CD4-positive, alpha-beta T cell treated with Interleukin-12 subunit alpha and Interleukin-12 subunit beta, for 1 hour (primary cell): ENCODE measurements at regions not wholly inside any gene's neighbourhood (a gene's known extent, or its start where the extent isn't known, plus 50 kb on each side); places are given as distances from the start of the nearest gene placed in this dataset.
"Not testable (repeated sequence)": the region's sequence is repeated elsewhere in the genome, so short reads cannot be mapped to it uniquely, and the experiment has no call there.

ENCODE experiments used
- DNase-seq: peaks from one replicate; pipeline ENCODE4 v3.0.0-alpha.2; 2020

DNA sequence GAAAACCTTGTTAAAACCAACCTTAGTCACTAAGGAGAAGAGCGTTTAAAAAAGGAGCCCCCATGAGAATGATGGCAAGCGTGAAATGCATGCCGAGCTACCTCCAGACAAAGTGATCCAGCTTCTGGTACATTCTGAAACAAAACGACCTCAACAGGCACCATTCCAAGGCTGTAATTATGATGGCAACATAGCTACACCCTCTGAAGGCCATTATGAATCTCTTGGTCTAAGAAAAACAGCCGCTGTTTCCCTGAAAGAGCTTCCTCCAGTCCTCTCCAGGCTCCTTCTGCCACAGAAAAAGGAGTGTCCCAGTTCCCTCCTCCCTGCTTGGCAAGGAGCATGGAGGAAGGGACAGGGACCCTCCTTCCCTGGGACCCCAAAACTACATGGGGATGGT is 50.0 kb upstream of the ABLIM1 start:
- no peak for DNase-seq

DNA sequence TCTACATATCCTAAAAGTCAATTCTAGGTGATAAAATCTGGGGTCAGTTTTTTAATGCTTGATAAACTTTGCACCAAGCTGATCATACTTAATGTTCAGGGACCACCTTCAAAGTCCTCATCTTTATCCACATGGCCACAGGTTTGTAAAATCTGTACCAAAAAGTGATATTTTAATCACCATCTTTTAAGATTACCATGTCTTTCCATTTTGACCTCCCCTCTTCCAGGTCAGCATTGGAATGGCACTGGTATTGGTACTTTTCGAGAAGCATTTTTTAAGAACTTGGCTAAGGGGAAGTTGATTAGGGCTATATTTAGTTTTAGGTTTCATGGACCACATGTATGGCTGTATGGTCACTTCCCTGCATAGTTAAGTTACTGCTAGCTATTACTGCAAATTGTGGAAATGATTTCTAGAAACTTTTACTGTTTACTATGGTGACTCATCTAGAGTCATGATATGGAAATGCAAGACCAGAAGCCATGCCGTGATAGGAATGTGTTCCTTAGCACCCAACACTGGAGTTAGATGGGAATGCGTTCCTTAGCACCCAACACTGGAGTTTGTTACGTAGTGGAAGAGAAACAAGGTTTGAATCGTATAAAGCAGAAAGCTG is 50.8 kb upstream of the ABLIM1 start:
- no peak for DNase-seq

DNA sequence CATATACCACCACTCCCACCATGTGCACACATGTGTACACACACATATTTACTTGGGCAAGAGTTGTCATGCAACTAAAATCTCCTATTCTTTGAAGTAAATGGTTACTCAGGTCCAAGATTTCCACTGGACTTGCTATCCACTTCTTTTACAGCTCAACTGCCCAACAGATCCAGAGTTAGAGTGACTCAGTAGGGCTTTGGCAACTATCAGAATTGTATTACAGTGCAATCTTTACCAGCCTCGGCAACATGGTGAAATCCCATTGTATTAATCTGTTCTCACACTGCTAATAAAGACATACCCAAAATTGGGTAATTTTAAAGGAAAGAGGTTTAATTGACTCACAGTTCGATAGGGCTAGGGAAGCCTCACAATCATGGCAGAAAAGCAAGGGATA is 51.9 kb upstream of the ABLIM1 start:
- no peak for DNase-seq

DNA sequence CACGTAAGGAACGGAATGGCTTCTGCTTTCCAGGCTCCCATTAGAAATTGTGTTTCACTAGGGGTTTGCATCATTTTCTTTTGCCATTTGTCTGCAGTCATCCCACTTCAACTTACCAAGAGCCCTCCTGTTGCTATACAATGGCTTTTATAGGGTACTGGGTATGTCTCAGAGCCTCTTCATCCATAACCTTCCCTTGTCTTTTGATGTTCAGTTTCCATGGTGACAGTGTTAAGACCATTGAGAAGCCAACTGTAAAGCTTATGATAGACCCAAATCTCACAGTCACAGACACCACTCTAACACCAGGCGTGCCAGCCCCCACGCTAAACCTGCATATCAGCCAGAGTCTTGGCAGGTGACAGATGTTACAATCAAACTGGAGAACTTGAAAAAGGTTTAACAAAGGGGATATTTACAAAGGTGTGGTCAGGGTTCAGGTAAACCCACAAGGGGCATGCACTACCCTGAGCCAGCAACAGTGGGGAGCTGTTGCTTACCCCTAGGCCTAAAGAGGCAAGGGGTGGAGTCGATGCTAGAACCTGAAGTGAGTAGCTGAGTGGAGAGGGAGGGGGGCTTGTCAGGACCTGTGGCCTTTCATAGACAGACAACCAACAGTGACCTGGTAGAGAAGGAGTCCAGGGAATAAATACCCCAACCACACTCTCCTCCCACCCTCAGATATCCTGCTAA is 53.2 kb upstream of the ABLIM1 start:
- DNase-seq = no peak

DNA sequence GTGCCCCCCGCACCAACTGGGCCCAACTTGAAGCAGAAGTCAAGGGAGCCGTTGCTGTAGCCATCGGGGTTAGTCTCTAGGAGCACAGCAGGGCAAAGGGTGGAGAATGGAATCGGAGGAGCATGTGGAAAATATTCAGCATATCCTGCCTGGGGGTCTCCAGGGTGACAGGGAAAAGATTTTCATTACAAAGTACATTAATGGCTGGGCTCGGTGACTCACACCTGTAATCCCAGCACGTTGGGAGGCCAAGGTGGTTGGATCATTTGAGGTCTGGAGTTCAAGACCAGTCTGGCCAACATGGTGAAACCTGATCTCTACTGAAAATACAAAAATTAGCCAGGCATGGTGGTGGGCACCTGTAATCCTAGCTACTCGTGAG is 53.8 kb upstream of the ABLIM1 start:
- no peak for DNase-seq

DNA sequence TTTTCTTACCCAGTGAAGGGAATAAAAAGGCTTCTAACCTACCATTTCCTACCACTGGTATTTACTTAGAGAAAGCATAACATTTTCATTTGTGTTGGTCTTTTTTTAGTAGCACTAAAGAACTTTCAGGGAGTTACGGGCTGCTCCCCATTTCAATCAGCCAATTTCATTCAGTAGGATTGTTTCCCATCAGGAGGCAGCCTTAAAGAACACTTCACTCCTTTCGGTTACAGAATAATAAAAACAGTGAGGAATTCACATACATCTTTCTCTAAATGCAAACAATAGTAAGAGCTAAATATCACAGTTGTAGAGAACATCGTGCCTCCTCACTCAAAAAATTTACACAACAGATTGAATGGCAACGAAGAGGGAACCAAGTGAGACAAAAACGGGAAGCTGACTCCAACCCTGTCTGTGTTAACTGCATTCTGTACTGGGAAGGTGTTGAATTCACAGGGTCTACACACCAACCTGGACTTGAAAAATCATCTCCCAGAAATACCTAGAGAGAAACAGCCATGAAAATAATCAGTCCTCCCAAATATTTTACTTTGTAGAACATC is 55.5 kb upstream of the ABLIM1 start:
- no peak for DNase-seq

DNA sequence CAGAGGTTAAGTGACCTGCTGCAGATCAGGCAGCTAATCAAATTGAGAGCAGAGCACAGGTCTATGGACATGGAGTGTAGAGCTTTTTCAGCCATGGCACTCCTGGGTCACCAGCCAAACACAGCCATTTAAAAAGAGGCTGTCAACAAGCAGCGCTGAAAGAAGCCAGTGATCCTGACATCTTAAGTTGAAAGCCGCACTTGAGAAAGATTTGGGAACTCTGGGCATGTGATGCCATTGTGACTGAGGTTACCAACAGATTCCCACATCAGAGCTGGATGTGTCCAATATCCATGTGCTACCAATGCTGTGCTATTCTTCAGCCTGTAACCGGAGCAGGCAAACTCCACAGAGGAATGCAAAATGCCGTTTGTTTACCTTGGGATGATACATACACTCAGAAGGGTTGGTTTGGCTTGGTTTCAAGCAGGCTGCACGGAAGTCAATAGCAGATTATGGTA is 56.2 kb upstream of the ABLIM1 start:
- no peak for DNase-seq

DNA sequence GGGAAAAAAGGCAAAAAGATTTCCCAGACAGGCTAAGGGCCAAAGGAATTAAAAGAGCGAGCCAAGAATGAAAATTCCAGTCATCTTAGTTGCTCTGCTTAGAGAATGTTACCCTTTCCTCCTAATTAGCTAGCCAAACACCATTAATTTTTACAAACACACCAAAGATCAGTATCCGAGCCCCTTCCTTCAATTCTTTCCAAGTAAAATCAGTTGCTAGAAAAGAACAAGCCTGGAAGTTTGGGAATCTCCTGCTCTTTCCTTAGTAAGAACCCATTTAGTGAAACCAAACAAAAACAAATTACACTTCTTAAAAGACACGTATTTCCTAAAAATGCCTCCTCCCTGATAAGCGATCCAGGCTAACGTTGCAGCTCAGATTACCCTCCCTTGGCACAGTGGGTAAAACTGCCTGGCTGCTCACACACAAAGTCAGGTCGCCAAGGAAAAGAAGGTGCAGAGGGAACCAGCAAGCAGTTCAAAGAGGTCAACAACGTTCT is 57.1 kb upstream of the ABLIM1 start:
- no peak for DNase-seq

DNA sequence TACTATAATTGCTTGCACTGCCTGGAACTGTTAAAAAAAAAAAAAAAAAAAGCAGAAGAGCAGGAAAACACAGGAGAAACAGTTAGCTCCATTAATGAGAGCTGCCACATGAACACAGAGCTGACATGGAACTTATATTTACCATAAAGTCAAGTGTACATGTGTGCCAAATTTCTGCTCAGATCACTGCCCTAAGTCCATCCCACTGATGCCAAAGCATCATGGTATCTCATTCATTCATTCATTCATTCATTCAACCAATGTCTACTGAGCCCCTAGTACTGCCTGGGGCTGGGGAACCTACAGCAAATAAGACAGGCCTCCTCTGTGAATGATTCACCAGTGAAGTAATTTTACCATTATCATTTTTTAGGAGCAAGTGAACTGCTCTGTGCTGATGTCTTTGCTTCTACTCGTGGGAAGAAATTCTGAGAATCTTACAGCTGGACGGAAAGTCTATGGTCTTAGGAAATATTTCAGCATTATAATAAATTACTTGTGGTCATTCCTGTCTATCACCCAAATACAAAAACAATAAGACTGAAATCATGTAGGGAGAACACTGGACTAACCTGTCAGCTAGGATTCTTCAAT is 58.8 kb upstream of the ABLIM1 start:
- no peak for DNase-seq

DNA sequence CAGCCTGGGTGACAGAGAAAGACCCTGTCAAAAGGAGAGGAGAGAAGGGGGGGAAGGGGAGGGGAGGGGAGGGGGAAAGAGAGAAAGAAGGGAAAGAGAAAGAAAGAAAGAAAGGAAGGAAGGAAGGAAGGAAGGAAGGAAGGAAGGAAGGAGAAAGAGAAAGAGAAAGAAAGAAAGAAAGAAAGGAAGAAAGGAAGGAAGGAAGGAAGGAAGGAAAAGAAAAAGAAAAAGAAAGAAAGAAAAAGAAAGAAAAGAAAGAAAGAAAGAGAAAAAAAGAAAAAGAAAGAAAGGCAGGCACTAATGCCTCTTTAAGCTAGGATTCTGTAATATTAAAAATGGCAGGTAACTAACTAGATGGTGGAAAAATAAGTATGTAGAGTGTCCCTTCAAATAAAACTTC is 59.8 kb upstream of the ABLIM1 start:
- DNase-seq = not testable (repeated sequence)

DNA sequence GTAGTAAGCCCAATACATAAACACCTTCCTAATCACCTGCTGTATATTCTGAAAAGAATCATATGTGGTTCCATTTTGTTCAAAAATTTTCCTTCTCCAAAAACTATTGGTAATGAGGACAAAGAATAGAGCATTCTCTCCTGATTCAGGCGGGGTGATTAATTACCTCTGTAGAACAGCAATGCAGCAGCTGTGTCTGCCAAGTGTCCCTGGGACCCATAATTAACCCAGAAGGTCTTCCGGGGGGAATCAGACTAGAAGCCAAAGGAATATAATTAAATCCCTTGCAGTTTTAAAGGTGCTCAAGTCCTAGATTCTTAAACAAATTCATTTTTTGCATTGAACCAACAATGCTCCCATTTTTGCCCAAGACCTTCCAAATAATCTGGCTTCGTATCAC is 60.3 kb upstream of the ABLIM1 start:
- DNase-seq = no peak

DNA sequence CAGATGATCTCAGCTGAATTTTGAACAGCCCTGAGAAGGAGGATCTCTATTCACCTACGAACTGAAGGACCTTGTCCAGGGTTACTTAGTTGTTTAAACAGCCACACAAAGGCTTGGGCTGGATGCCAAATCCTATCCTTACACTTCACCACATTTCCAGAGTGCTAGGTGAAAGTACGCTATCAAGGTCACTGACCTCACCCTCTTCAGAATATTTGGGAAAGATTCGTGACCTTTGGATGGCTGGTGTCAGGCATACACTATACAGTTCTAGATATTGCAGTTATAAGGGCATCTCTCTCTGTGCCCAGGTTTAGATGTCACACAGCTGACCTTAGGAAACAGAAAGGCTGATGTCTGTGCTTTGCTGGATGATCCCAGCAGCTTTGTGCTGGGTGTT is 61.2 kb upstream of the ABLIM1 start:
- no peak for DNase-seq

DNA sequence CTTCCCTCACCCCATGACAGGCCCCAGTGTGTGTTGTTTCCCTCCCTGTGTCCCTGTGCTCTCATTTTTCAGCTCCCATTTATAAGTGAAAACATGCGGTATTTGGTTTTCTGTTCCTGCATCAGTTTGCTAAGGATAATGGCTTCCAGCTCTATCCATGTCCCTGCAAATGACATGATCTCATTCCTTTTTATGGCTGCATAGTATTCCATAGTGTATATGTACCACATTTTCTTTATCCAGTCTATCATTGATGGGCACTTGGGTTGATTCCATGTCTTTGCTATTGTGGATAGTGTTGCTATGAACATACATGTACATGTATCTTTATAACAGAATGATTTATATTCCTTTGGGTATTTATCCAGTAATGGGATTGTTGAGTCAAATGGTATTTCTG is 61.9 kb upstream of the ABLIM1 start:
- DNase-seq = not testable (repeated sequence)

DNA sequence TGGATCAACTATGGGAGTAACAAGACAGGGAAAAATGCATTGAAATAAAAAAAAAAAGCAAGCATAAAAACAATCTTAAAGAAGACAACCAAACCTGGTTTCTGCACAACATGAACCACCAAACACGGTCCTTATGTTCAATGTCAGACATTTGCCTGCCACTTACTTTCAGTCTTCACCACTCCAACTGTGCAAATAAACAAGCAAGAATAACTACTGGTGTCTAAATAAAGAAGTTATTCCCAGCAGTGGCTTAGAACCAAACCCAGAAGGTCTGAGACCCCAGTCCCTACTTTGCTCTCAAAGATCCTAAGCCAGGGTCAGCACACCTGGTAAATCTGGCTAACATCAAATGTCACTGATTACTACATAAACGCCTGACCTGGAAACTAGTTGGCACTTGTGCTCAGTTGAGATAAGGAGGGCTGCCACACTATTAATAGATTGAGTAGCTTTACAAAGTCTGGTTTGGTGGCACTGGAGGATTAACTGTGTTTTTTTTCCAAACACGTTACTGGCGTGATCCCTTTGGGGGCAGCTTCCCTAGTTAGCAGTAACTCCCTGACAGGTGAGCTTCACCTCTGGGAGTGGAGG is 62.7 kb upstream of the ABLIM1 start:
- no peak for DNase-seq

DNA sequence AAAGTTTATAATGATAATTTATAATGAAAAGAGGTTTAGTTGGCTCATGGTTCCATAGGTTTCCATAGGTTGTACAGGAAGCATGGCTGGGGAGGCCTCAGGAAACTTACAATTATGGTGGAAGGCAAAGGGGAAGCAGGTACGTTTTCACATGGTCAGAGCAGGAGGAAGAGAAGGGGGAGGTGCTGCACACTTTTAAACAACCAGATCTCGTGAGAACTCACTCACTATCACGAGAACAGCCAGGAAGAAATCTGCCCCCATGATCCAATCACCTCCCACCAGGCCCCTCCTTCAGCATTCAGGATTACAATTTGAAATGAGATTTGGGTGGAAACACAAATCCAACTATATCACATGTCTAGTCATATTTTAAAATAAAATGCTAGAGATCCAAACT is 64.1 kb upstream of the ABLIM1 start:
- not testable (repeated sequence) for DNase-seq

DNA sequence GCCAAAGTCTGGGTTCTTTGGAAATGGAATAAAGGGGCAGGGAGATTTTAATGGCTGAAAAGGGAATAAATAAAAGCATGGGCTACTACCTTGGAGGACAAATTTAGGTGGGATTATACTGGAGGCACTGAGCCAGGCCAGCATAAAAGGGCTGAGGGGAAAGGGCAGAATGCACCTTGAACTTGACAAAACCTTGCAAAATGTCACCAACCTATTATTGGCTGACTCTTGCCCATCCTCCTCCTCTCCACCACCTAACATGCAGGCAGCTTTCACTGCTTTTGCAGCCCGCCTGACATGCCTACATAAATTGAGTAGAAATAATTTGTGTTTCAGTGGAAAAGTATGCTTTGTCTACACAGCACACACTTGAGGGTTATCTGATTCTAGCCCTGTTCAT is 65.3 kb upstream of the ABLIM1 start:
- no peak for DNase-seq

DNA sequence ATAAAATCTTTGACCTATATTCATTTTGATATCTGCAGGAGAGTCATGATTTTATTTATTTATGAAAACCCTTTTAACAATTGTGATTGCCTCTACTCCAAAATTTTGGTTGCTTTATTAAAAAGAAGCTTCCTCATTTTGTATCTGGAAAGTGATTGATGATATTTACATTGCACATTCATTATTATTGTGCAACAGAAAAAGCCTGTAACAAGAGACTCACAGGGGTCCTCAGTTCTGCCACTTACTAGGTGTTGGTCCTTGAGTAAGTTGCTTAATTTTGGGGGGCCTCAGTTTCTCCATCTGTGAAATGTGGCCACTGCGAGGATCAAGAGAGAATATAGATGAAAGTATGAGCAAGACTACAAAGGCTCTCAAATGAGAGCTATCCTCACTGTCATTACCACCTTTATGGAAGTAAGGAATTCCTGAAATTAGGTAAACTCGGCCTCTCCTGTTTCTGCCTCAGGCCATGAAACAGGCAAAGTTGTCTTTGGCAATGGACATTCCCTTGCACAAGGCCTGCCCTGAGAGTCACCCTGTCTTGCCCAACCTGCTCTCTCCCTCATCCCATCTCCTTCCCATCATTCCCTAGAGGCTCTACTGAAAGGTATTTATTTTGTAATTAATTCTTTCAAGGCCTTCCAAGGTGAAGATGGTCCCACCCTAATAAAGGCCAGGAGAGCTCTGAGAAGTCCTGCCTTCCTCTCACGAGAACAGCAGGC is 66.1 kb upstream of the ABLIM1 start:
- DNase-seq = no peak

DNA sequence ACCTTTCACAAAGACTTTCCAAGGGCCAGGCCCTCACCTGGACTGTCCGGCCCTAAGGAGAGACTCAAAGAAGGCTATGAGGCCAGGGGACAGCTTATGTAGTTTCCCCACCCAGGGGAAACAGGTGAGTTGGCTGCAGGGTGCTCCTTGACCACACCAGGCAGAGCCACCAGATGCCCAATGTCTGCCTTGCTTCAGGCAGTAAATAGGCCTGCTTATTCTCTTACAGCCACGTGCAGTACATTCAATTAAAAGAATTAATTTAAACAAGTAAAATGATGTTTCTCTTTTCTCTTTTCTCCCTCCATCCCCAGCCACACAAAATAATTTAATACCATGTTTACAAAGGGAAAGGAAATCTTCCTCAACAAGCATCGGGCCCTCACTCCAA is 66.6 kb upstream of the ABLIM1 start:
- no peak for DNase-seq

DNA sequence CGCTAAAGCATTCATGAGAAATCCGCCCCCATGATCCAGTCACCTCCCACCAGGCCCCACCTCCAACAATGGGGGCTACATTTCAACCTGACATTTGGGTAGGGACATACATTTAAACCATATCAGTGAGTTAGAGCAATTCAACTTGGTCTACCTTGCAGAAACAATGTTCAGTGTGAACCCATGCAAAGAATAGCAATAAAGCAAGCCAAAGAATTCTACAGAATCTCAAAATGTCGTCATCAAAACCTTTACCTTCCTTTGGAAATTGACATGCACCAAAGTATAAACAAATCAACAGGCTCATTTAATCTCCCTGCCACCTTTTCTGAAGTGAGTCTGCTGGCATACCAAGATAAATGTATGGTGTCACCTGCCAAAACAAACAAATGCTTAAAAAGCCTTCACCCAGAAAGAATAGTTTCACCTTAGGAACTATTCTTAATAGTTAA is 68.8 kb upstream of the ABLIM1 start:
- no peak for DNase-seq

DNA sequence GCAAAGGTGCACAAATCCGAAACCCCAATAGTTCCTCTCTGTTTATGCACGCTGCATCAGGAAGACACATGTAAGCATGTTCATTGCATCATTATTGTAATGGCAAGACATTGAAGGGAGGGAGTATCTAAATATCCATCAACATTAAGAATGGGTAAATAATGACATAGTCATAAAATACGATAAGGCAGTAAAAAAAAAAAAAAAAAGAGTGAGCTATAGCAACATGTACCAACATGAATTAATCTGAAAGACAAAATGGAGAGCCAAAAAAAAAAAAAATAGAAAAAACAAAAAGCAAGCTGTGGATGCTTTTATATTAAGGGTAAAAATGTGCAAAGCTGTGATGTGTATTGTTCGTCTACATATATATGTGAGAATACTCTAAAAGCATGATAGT is 70.2 kb upstream of the ABLIM1 start:
- no peak for DNase-seq

DNA sequence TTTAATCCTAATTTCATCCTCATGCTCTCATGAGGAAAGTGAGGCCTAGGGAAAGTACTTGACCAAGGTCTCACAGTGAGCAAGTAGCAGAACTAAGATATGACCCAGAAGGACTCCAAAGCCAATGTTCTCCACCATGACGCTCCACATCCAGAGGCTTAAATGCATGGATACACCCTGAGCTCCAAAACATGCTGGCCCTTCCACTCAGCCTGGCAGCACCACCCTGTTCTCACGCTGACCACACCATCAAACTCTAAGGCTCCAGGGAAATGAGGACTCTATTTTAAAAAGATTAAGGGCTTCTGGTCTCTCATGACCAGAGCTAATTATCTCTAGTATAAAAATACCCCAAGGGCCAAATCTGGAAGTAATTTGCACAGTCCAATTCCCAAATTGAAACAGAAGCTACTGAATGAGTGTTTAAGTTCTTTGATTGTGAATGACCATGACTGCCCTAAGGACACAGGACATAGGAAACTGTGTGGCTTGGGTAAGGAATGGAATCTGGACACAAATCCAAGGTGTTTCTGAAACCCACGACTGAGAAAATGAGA is 71.1 kb upstream of the ABLIM1 start:
- DNase-seq = no peak

DNA sequence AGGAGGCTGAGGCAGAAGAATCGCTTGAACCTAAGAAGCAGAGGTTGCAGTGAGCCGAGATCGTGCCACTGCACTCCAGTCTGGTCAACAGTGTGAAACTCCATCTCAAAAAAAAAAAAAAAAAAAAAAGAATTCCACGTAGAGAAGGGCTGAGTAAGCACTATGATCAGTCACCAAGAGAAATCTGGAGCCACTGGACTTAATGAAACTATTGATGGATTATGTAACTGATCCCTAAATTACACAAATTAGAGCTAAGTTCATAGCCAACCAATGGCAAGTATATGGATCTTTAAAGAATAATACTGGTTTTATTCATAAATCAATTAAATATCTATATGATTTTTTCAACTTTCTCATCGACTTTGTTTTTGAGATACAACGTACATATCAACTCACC is 72.2 kb upstream of the ABLIM1 start:
- no peak for DNase-seq

DNA sequence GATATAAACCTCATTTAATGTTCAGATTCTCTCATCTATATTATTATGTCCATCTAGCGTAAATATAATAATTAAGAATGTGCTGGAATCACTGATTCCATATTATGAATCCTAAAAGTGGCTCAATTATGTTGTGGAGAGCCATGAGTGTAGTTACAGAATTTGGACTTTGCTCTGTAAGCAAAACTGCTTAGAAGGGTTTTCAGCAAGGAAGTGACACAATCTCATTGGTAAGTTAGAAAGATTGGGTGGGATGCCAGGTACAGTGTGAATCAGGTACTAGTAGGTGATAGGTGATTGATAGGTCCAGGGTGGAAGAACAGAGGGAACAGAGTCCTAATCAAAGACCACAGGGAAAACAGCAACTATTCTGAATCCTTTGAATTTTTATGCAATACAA is 74.9 kb upstream of the ABLIM1 start:
- DNase-seq = no peak
